Islet of Langerhans (tissue), 1 donor: ENCODE measurements at regions not wholly inside any gene's neighbourhood (a gene's known extent, or its start where the extent isn't known, plus 50 kb on each side); places are given as distances from the start of the nearest gene placed in this dataset.

Experiments used
- FAIRE-seq: peaks from one replicate; lab custom pipeline; 2011; peaks lifted over from hg19 to GRCh38; lab: Jason Lieb, UNC

- no peak for FAIRE-seq
These were observed 54.1 kb upstream of the PIK3C2G start for GRCh38 chr12:18207266-18207665.

DNA sequence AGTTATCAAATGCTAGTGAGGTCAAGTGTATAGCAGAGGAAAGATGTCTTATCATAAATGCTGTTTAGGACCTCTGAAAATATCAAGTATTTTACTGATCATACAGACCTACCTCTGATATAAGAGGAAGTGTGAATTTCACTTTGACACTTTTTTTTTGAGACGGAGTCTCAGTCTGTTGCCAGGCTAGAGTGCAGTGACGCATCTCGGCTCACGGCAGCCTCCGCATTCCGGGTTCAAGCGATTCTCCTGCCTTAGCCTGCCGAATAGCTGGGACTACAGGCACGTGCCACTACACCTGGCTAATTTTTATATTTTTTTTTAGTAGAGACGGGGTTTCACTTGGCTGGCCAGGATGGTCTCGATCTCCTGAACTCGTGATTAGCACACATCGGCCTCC is 55.1 kb upstream of the PIK3C2G start:
- FAIRE-seq: no peak

DNA sequence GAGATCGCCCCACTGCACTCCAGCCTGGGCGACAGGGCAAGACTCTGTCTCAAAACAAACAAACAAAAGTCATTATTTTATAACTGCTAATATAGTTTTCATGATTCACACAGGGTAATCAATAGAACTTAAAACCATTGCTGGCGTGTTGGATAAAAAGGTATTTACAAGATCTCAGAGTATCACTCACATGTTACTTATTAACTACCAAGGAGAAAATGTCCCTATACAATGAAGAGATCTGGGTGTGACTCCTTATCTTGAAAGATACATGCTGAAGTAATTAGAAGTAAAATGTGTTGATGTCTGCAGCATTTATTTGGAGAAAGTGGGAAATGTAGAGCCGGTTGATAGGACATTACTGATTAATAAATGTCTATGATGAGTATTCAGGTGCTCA is 57.3 kb upstream of the PIK3C2G start:
- no peak for FAIRE-seq

DNA sequence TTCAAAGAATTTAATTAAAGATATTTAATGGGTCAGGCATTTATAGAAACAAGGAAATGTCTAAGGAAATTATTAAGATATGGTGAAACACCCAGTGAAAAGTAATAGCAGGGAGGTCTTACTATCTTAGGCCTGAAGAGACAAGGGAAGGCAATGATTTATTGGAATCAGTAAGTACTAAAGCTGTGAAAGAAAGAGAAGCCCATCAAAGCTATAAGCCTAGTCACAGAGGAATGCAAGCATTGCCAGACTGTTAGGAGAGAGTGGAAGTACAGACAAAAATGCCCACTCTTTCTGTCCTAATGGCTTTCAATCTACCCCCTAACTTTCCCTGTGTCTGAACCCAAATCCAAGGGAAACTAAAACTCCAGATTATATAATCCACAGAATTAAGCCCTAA is 69.2 kb upstream of the PIK3C2G start:
- FAIRE-seq: no peak

DNA sequence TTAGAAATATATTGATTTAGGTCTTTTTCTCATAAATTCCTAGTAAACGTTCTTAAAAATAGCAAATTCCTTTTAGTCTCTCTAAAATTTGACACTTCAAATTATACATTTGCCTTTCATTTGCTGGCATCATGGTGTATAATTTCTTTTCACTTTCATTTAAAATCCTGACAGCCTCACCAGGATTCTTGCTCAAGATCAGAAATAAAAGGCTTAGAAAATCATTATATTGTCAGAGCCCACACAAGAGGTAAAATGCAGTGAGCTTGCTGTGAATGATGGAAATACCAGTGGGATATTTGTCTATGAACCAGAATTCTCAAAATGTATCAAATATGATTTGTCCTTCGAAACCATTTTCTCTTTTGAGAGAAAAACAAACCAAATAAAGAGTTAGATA is 78.2 kb upstream of the PIK3C2G start:
- no peak for FAIRE-seq

DNA sequence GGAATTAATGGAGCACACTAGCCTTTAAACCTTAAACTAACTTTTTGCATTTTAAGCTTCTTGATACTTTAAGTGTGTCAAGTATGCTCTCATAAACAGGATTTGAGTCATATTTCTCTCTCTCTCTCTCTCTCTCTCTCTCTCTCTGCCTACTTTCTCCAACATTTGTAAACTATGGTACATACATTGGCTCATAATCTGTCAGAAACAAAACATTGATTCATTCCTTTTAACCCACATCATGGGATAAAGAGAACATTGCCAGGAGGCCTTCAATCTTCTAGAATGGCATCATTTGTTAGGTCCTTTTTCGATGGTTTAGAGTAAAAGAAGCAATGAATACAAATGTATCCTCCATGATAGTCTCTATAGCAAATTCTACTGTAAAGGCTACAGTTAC is 81.6 kb upstream of the RERGL start:
- no peak for FAIRE-seq

DNA sequence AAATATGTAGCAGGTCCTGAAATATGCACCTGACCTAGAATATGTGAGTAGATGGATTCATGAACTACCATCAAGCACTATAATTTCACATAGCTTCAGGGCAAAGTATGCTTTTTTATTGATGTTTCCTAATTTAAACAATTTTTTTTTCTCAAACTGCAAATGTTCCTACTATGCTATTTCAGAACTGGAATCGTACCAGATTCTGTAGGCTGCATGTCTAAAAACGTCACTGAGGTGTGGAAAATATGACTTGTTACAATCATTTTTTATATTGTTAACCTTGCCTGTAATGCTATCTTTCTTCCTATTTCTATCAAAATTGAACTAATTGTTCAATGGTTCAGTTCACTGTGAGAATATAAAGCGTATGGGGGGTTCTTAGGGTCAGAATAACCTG is 78.0 kb upstream of the RERGL start:
- FAIRE-seq: no peak

- no peak for FAIRE-seq
These were observed 75.9 kb upstream of the RERGL start for GRCh38 chr12:18165889-18166288.

- peak; percentile 86 for FAIRE-seq
These were observed 75.5 kb upstream of the RERGL start for GRCh38 chr12:18165422-18165871.

DNA sequence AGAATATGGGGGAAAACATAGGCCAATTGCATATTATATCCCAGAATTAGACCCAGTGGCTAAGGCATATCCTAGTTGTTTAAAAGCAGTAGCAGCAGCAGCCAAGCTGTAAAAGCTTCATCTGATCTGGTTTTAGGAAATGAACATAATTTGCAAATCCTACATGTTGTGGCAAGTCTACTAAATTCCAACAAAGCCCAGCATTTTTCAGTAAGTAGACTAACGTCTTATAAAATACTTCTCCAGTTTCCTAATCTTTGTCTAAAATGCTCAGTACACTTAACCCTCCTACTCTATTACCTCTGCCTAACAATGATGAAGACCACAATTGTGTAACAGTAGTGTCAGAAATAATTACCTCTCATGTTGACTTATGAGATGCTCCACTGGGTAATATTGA is 70.9 kb upstream of the RERGL start:
- no peak for FAIRE-seq

DNA sequence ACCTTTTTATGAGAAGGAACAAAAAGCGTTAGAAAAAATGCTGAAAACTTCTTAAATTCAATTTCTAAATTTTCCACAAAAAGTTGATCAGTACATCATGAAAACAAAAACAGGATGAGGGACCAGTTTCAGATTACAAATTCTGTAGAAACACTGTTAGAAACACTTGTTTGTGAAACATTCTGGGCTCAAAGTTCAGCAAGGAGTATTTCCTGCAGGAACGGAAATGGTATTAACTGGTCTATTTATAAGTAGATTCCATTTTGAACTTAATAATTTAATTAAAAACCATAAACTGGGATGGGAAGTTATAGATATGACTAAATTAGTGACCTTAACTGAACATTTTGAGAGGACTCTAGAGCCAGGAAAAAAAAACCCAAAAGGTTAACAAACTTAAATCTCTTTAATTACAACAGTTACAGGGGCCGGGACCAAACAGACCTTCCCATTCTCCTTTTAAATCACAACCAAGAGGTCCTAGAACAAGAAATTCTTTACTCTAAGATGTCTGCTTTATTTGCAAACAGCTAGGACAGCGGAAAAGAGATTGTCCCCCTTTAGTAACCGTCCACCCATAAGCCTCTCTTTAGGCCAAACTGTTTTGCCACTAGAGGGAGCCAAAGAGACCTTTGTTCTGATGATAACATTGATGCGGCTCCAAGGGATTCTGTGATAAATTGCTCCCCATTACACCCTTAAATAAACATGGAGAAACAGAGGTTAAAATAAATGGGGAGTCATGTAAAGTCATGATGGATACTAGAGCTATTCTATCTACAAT is 69.0 kb upstream of the RERGL start:
- FAIRE-seq: no peak

- no peak for FAIRE-seq
These were observed 63.8 kb upstream of the RERGL start for GRCh38 chr12:18153826-18154225.

DNA sequence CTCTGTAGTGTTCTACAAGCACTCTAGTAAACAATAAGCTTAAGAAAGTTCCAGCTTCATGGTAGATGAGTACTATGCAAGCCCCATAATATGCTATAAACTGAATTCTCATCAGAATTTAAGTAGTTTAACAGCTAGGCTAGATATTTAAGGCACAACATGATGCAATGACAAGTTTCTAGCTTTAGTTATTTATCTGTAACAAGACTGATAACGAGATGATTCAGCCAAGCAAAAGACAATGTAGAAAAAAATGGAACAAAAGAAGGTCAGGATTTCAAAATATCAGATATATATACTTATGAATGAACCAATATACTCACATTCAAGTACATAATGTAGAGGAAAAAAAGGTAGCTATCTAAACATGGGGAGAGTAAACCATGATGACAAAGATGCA is 61.0 kb upstream of the RERGL start:
- FAIRE-seq: no peak

GRCh38 chr12:18148961-18149360 is 59.0 kb upstream of the RERGL start:
- FAIRE-seq: peak; percentile 56

GRCh38 chr12:18146363-18146762 is 56.4 kb upstream of the RERGL start:
- FAIRE-seq: no peak

GRCh38 chr12:18145924-18146323 is 55.9 kb upstream of the RERGL start:
- FAIRE-seq: no peak

DNA sequence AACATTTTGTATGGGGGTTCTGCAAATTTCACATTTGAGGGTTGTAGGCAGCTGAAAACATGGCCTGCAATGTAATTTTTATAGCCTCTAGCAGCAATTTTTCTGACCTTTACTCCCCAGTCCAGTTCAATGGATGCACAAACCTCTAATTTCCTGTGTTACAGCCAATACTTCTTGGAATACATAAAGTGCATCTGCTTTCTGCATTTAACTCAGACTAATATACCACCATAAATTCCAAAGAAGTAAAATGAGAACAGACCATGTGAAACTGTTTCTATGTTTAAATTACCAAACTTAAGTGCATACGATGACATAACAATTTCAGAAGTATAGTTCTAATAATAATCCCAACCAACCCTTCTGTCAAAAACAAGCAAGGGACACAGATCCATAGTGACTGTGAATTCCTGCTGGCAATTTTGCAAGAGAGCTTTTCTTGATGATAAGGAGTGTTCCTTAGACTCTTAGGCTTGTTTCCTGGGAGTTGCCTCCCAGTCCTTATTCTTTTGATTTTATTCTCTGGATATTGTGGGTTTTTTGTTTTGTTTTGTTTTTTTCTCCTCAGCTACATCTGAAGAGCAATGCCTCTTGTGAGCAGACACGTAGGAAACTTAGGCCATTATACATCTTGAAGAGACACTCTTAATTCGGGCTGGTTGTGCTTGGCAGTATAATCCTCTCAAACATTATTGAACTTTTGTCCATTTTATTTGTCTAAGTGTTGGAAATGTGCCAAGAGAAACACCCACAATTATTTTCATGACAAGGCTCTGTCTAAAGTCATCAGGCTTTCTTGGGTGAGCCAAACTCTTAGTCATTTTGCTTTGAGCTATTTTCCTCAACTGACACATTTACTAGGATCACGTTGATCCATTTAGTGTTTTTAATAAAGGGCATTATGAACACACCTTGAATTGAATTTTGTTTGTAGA is 51.3 kb upstream of the RERGL start:
- no peak for FAIRE-seq

DNA sequence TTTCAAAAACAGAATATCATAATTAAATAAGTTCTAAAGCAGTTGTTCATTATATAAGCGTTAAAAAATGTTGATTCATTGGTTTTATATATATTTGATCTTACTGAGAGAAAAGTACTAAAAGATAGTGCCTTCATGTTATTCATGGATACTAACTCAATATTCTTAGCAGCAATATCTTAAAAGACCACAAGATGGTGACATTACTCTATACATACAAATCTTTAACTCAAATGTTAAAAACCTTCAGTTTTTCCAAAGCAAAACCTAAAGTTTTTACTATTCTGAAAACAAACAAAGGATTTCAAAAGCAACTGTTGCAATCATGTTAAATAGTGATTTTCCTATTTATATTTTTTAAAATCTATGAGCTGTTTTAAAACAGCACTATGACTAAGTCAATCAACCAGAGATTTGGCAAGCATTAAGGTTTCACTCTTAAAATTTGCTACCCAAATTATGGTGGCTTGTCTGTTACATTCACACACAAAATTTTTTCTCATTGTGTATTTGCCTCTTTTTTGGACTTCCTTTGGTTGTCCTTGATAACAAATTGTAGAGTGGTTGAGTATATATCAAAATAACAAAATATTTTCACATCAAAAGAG is 50.1 kb upstream of the RERGL start:
- peak; percentile 95 for FAIRE-seq
